ENCODE measurements at regions not wholly inside any gene's neighbourhood (a gene's known extent, or its start where the extent isn't known, plus 50 kb on each side); places are given as distances from the start of the nearest gene placed in this dataset.

DNA sequence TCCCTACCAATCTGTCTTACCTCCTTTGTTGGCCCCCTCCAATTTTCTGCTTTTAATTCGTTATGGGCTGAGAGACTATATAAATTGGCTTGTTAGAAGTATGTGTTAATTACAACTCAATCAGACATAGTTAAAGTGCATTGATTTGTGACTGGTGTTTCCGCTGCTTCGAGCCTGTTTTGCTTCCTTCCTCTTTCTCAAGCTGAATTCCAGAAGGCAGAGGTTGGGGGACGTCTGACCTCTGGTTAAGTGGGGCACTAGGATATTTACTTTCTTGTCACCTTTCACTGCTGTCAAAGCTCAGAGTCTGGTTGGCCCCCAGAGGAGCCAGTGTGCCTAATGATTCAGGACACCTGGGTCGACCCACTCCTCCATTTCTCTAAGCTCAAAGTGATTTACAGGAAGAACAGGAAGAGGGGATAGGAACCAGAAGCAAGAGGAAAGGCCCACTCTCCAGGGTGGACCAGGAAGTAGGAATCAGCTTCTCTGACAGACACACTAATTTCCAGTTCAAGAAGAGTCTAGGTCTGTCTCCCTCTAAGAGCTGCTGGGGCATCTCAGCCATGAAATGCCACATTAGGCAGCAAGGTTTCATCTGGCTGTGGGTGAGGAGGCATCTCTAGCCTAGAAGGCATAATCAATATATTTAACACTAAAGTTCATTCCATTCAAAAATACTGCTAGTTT lies 397.2 kb upstream of the NPVF start:
- Histone ChIP-seq H3K27me3 (no peaks in the 10 kb centered on the region), H3K4me1 (peaks cover 0 to 4% (median 0%) of the 10 kb centered on the region in 4 donors), H3K36me3 (no peaks in the 10 kb centered on the region), H3K9me3 (no peaks in the 10 kb centered on the region), H3K27ac (peak overlapping the region in 3 of 4 donors; percentile 47 to 63 (median 58)), H3K4me3 (no peak overlapping the region)
- no peak for TF ChIP-seq POLR2A (IDR thresholded peaks at IDR 0.05)
- TF ChIP-seq, protein P1, sequence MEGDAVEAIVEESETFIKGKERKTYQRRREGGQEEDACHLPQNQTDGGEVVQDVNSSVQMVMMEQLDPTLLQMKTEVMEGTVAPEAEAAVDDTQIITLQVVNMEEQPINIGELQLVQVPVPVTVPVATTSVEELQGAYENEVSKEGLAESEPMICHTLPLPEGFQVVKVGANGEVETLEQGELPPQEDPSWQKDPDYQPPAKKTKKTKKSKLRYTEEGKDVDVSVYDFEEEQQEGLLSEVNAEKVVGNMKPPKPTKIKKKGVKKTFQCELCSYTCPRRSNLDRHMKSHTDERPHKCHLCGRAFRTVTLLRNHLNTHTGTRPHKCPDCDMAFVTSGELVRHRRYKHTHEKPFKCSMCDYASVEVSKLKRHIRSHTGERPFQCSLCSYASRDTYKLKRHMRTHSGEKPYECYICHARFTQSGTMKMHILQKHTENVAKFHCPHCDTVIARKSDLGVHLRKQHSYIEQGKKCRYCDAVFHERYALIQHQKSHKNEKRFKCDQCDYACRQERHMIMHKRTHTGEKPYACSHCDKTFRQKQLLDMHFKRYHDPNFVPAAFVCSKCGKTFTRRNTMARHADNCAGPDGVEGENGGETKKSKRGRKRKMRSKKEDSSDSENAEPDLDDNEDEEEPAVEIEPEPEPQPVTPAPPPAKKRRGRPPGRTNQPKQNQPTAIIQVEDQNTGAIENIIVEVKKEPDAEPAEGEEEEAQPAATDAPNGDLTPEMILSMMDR (IDR thresholded peaks at IDR 0.05) = no peak
- peak in 2 of 3 donors; percentile 54 to 65 for DNase-seq

DNA sequence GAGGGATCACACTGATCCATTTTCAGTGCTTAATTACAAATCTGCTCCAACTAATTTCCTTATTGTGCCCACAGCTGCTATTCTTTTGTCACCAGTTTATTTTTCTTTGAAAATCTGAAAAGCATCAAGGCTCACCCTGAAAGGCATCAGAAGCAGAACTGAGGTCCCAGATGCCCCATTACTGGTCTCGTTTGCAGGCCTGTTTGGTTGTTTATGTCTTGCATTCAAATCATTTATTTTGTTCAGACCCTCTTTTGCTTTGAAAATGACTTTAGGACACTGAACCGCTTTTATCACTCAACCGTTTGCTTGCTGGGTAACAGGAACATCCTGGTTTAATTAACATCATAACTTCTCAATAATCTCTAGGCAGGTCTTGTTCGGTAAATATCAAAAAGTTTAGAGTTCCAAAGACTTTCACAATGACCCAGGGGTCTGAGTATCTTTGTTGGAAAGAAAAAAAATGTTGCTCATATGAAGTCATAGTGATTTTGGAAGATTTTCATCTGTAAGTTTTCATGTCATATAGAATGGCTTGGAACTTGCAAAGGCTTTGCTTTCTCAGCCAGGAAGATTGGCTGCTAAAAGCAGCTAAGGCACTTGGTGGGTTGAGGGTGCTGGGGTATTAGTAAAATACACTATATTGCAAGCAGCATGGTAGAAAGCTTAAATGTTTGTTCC lies 398.3 kb upstream of the NPVF start:
- Histone ChIP-seq H3K4me3 (no peak overlapping the region), H3K36me3 (no peaks in the 10 kb centered on the region), H3K9me3 (no peaks in the 10 kb centered on the region), H3K27ac (no peak overlapping the region), H3K27me3 (no peaks in the 10 kb centered on the region), H3K4me1 (no peaks in the 10 kb centered on the region)
- TF ChIP-seq, protein P1 (IDR thresholded peaks at IDR 0.05) = no peak
- TF ChIP-seq POLR2A (IDR thresholded peaks at IDR 0.05) = no peak
- no peak for DNase-seq

DNA sequence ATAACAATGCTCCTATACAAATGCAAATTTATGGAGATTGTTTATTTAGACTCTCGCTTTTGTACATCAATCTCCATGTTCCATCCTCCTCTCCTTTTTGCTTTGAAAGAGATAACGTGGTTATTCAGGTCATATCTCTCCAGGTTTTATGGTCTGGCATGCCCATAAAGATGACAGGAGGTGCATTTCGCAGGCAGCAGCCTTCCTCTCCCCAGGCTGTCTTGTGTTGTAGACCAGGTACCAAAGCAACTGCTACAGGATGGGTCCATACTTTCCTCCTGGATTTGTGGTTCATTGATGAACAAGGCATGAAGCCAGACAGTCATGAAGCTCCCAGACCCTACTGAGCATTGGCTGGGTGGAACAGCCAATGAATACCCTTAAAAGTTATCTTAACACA lies 400.2 kb upstream of the NPVF start:
- Histone ChIP-seq H3K4me1 (no peaks in the 10 kb centered on the region), H3K36me3 (no peaks in the 10 kb centered on the region), H3K4me3 (no peak overlapping the region), H3K9me3 (no peaks in the 10 kb centered on the region), H3K27me3 (no peaks in the 10 kb centered on the region), H3K27ac (no peak overlapping the region)
- TF ChIP-seq, protein P1 (IDR thresholded peaks at IDR 0.05) = no peak
- TF ChIP-seq POLR2A (IDR thresholded peaks at IDR 0.05) = no peak
- DNase-seq = no peak

DNA sequence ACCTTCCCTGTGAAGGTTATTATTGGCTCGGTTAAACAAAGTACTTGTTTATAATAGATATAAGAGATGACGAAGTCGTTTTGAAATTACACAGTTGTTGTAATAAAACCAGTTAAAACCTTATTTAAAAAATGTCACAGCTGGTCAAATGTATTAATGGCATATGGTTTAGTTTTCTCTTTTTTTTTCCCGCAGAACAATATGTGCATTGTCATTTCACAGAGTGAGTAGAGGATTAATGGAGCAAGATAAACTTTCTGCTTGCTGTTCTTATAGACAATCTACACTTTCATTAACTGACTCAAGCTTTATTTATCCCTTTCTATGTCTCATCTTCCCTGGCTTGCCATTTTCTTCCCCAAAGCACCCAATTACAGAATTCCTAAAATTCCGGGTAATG lies 404.3 kb upstream of the NPVF start:
- H3K36me3 ChIP-seq = no peaks in the 10 kb centered on the region
- H3K27ac ChIP-seq = no peak overlapping the region
- no peaks in the 10 kb centered on the region for H3K27me3 ChIP-seq
- no peak overlapping the region for H3K4me3 ChIP-seq
- no peaks in the 10 kb centered on the region for H3K4me1 ChIP-seq
- TF ChIP-seq, protein P1 (IDR thresholded peaks at IDR 0.05) = no peak
- no peak for TF ChIP-seq POLR2A (IDR thresholded peaks at IDR 0.05)
- H3K9me3 ChIP-seq = no peaks in the 10 kb centered on the region
- DNase-seq = no peak

DNA sequence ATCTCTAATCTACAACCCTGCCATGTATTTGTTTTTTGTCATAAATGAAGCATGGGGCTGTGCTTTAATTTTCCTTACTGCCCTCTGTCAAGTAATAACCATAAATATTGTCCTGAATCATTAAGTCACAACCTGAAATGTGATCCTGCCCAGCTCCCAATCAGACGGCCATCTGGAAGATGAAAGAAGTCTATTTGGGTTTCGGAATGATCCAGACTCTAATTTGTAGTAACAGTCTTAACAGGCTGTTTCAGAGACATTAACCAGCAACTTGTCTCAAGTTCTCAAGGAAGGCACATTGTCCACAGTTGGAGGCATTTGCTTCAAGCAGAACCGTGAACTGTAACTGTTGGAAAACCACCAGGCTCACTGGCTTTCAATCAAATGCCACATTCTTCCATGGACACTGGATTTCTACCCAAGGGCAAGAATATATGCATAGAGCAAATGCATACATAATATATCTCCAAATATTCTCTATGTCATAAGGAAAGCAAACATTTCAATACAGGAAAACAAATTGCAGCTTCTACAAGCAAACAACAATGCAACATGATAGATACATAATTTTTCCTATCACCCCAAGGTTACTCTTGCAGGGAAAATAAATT lies 405.2 kb upstream of the NPVF start:
- H3K27ac ChIP-seq = no peak overlapping the region
- H3K36me3 ChIP-seq = no peaks in the 10 kb centered on the region
- no peaks in the 10 kb centered on the region for H3K4me1 ChIP-seq
- no peaks in the 10 kb centered on the region for H3K9me3 ChIP-seq
- no peaks in the 10 kb centered on the region for H3K27me3 ChIP-seq
- no peak for DNase-seq
- TF ChIP-seq, protein P1 (IDR thresholded peaks at IDR 0.05) = no peak
- no peak for TF ChIP-seq POLR2A (IDR thresholded peaks at IDR 0.05)
- no peak overlapping the region for H3K4me3 ChIP-seq

Measured in Peyer's patch (tissue), 4 donors.